DMS 273 (cell line): ENCODE measurements at regions not wholly inside any gene's neighbourhood (a gene's known extent, or its start where the extent isn't known, plus 50 kb on each side); places are given as distances from the start of the nearest gene placed in this dataset.
"Not testable (repeated sequence)": the region's sequence is repeated elsewhere in the genome, so short reads cannot be mapped to it uniquely, and the experiment has no call there.

Experiments used
- DNase-seq: peaks from one replicate; lab custom pipeline; 2025; ENCODE audit not compliant: unreplicated experiment; lab: John Stamatoyannopoulos, UW

DNA sequence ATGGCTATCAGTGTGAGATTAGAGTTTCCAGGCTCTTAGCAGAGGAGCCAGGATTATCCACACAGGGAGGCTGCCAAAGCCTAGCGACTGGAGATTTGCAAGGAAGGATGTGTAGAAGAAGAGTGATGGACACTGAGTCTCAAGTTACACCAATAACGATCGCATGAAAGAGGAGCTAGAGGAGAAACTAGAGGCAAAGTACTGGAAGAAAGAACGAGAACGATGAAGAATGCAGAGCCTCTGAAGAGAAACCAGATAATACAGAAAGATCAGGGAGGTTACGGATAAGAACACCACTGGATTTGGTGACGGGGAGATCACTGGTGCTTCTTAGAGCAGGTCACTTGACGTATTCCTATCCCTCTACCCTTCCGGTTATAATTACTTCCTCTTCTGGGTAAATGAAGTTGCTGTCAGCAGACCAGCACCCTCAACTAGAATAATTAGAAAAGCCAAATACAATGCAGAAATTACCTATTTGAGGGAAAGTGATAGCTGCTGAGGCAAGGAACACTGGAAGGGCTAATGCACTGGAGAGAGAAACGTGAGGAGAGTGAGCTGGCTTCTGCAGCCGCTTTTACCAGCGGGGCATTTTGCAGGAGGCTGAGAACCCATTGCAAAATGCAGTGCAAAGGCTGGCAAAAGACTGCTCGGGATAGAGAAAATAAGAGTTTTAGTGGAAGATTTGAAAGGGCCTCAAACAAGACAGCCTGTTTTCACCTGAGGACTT, 93.1 kb upstream of the HIF1A start:
- DNase-seq: no peak

- DNase-seq: no peak
Measured at GRCh38 chr14:61602733-61603077, 92.6 kb upstream of the HIF1A start.

DNA sequence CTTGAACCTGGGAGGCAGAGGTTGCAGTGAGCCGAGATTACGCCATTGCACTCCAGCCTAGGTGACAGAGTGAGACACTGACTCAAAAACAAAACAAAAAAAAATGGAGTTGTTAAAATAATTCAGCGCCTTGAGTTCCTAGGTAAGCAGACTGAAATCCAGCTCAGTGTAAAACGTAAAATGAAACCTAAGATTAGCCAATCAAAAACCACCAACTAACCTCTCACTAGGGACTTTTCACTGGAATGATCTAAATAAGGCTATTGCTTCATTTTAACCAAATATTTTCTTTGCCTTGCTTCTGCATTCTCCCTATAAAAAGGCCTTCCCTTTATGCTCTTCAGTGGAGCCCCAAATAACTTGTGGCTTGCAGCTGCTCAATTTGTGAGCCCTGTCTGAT, 91.6 kb upstream of the HIF1A start:
- no peak for DNase-seq

DNA sequence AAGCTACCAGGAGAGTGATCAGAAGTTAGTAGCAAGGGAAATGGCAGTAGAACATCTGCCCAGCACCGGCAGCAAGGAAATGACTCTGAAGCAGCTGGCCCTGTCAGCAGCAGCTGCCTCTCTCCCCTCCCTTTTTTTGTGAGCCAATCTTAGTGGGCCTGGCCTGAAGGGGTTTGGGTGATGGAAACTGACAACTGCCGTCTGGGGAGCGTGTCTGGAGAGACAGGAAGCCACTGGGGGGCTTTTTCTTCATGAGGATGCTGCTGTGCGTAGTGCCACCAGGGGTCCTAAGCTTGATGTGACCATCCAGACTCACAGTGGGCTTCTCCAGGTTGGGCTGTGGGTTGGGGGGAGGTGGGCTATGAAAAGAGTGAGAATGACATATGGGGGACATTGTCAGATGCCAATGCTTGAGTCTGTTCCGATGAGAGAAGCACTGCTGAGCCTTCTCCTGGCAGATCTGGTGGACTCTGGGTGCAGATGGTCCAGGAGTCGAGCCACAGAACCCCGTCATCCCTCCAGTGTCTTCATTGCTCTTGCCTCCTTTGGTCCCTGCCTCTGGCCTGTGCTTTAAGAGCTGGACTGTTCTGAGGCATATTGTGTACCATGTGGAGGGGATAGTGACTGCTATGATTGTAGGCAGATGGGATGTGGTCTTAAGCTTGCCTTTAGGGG, 87.6 kb upstream of the HIF1A start:
- peak; percentile 68 for DNase-seq

- DNase-seq: peak; percentile 29
Measured at GRCh38 chr14:61608245-61609165, 86.8 kb upstream of the HIF1A start.

- no peak for DNase-seq
Measured at GRCh38 chr14:61609191-61609843, 86.0 kb upstream of the HIF1A start.

DNA sequence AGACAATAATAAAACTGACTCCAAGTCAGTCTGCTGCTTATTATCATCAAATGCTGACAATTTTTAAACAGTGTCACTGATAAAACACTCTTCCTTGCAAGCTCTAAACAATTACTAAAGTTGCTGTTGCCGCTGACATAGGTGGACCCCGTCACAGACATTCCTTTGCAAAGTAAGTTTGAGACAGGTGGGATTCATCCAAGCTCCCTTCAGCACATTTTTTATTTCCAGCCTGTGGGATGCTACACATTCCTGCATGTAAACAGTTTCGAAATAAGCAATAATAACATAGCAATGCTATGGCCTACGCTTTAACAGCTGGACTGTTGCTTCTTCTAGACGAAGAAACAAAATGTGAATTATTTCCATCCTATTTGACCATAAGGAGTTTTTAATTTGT, 85.4 kb upstream of the HIF1A start:
- DNase-seq: no peak

- DNase-seq: no peak
Measured at GRCh38 chr14:61610900-61611299, 84.4 kb upstream of the HIF1A start.

GRCh38 chr14:61611880-61612630, 83.3 kb upstream of the HIF1A start:
- peak; percentile 12 for DNase-seq

DNA sequence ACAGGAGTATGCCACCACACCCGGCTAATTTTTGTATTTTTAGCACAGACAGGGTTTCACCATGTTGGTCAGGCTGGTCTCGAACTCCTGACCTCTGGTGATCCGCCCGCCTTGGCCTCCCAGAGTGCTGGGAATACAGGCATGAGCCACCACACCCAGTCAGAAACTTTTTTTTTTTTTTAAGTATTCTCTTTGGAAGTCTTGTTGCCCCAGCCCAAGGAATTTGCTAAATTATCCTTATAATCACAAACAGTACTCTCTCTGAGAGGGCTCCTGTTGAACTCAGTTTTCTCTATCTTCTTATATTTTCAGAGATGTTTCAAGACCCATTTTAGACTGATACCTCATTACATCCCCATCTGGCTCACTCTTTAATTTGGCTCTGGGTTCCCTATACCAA, 82.3 kb upstream of the HIF1A start:
- DNase-seq: not testable (repeated sequence)

DNA sequence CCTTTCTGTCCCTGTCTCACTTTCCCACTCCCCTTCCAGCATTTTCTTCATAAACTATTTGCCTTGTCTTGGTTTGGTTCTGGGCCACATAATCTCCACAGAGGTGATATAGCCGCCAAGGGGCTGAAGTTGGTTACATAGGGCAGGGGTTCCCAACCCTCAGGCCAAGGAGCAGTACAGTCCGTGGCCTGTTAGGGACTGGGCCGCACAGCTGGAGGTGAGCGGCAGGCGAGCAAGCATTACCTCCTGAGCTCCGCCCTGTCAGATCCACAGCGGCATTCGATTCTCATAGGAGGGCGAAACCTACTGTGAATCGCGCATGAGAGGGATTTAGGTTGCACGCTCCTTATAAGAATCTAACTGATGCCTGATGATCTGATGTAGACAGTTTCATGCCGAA, 80.6 kb upstream of the HIF1A start:
- no peak for DNase-seq

- no peak for DNase-seq
Measured at GRCh38 chr14:61615743-61616523, 79.4 kb upstream of the HIF1A start.

DNA sequence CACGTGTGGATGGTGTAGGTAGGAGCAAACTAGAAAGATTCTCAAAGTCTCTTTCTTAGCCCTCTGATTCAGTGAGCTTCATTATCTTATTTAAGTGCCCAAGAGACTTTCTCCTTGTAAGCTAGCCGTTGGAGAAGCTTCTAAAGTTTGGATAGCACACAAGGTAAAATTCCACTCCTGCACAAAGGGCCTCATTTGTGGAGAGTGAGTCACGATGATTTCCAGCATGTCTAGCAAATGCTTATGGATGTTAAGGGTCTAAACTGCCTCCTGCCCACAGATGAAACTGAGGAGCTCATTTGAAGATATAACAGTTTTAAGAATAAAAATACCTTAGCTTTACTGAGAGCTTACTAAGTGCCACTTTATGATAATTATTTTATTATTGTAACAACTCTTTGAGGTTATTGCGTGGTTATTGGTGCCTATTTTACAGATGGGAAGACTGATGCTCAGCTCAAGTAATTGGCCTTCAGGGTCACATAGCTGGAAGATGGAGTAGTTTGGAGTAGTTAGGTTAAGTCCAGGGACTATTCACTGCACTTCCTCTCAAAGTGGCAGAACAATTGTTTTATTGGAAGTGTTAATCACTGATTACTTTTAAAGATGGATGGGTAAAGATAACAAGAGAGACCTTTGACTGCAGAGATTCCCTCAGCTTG, 78.7 kb upstream of the HIF1A start:
- no peak for DNase-seq

GRCh38 chr14:61618448-61618847, 76.9 kb upstream of the HIF1A start:
- DNase-seq: no peak

DNA sequence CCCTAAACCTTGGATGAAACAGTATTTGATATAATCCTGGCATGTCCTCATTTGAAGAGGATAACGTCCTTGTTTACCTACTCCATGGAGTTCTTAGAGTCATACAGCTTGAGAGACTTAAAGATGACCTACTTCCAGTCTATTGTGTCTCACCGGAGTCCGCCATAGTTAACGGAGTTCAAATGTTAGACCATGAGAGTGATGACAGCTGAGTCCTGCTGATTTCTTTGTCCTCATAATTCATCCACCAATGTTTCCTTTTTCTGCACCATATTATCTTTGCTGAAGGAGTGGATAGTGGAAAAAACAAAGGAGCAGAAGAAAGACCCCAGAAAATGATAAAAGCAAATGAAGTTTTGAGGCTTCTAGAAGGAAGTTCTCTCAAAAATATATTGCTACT, 75.8 kb upstream of the HIF1A start:
- no peak for DNase-seq

DNA sequence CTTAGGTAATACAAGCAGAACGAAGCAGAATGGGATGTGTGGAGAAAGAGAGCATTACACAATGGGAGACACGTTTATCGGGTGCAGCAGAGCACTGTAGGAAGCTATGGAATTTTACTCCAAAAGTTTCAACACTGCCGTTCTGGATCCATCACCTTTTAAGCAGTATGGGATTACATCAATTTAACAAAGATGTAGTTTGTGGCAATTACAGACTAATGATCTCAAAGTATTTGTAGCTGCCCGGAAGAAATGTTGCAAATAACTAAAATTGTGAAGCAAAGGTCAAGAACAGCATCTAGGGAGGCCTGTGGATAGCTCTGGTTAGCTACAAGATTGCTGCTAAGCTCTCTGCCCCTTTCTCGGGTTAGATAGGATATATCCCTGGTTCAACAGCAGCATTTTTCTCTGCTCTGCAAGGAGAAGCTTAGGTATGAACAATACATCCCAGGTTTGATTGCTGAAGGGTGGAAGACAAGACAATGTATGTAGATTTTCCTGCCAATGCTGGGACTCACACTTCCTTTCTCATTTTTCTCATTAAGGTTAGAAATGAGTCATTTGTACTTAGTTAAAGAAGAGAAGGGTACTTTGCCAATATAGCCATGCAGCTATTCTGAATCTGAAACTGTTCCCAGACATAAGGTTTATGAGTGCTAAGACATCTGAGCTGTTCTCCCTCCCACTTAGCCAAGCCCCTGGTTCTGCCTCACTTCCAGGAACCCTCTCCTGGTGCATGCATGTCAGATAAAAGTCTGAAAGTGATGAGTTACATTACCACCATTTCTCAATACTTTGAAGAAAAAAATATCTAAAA, 75.0 kb upstream of the HIF1A start:
- no peak for DNase-seq

DNA sequence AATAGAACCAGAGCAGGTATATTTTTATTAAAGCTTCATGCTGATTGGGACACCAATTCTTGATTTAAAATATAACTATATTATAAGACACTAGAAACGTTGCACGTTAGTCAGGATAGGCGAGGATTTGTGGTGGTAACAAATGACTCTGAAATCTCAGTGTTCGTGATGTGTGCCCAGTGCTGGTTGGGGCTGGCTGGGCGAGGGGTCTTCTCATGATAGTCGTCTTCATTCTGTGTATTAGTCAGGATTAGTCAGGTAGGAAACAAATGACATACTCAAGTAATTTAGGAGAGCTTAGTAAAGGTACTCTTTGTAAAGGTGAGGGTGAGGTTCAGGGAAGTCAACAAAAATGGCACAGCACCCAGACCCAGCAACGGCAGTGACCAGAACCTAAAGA, 73.9 kb upstream of the HIF1A start:
- DNase-seq: no peak

- peak; percentile 15 for DNase-seq
Measured at GRCh38 chr14:61622051-61622450, 73.3 kb upstream of the HIF1A start.
